Skeletal muscle satellite cell (primary cell): ENCODE measurements at regions not wholly inside any gene's neighbourhood (a gene's known extent, or its start where the extent isn't known, plus 50 kb on each side); places are given as distances from the start of the nearest gene placed in this dataset.

Experiments
- H3K27me3 ChIP-seq: 2 replicates; pipeline ENCODE4 v1.7.0; 2013; ENCODE audit warnings: low read length; ENCODE audit not compliant: control insufficient read depth, insufficient read depth
- H3K36me3 ChIP-seq: 2 replicates; pipeline ENCODE4 v1.7.0; 2013; ENCODE audit warnings: mild to moderate bottlenecking, control low read depth, low read length; ENCODE audit not compliant: insufficient read depth
- H3K4me1 ChIP-seq: 2 replicates; pipeline ENCODE4 v1.7.0; 2013; ENCODE audit warnings: low read length; ENCODE audit not compliant: control insufficient read depth, insufficient read depth
- H3K4me2 ChIP-seq: 2 replicates; pipeline ENCODE4 v1.7.0; 2013; ENCODE audit warnings: mild to moderate bottlenecking, low read length
- H3K4me3 ChIP-seq: 2 replicates; pipeline ENCODE4 v1.7.0; 2013; ENCODE audit warnings: low read length
- H3K9ac ChIP-seq: 2 replicates; pipeline ENCODE4 v1.7.0; 2013; ENCODE audit warnings: mild to moderate bottlenecking, low read depth, low read length, moderate library complexity
- H3K9me3 ChIP-seq: replicated peaks from 2 replicates; pipeline ENCODE4 v1.7.0; 2013; ENCODE audit warnings: mild to moderate bottlenecking, control low read depth, low read length

- Histone ChIP-seq H3K4me3 (no peak overlapping the region), H3K9ac (no peak overlapping the region), H3K4me1 (no peaks in the 10 kb centered on the region), H3K27me3 (no peaks in the 10 kb centered on the region), H3K4me2 (no peak overlapping the region), H3K9me3 (no peaks in the 10 kb centered on the region), H3K36me3 (no peaks in the 10 kb centered on the region)
Measured at GRCh38 chr5:31116466-31117031, 76.9 kb upstream of the CDH6 start.

GRCh38 chr5:31114817-31115216 is 78.7 kb upstream of the CDH6 start:
- no peaks in the 10 kb centered on the region for H3K27me3 ChIP-seq
- H3K4me2 ChIP-seq = no peak overlapping the region
- H3K36me3 ChIP-seq = no peaks in the 10 kb centered on the region
- H3K4me3 ChIP-seq = no peak overlapping the region
- H3K9me3 ChIP-seq = no peaks in the 10 kb centered on the region
- H3K4me1 ChIP-seq = no peaks in the 10 kb centered on the region
- H3K9ac ChIP-seq = no peak overlapping the region

- H3K9me3 ChIP-seq = no peaks in the 10 kb centered on the region
- no peaks in the 10 kb centered on the region for H3K27me3 ChIP-seq
- H3K4me2 ChIP-seq = no peak overlapping the region
- no peak overlapping the region for H3K4me3 ChIP-seq
- no peaks in the 10 kb centered on the region for H3K4me1 ChIP-seq
- no peak overlapping the region for H3K9ac ChIP-seq
- no peaks in the 10 kb centered on the region for H3K36me3 ChIP-seq
Measured at GRCh38 chr5:31113666-31114350, 79.7 kb upstream of the CDH6 start.

- H3K9ac ChIP-seq = no peak overlapping the region
- no peak overlapping the region for H3K4me2 ChIP-seq
- no peaks in the 10 kb centered on the region for H3K36me3 ChIP-seq
- no peaks in the 10 kb centered on the region for H3K9me3 ChIP-seq
- H3K4me3 ChIP-seq = no peak overlapping the region
- H3K4me1 ChIP-seq = no peaks in the 10 kb centered on the region
- H3K27me3 ChIP-seq = no peaks in the 10 kb centered on the region
Measured at GRCh38 chr5:31113101-31113500, 80.4 kb upstream of the CDH6 start.

- H3K4me1 ChIP-seq = no peaks in the 10 kb centered on the region
- H3K36me3 ChIP-seq = no peaks in the 10 kb centered on the region
- no peak overlapping the region for H3K4me2 ChIP-seq
- no peak overlapping the region for H3K4me3 ChIP-seq
- no peak overlapping the region for H3K9ac ChIP-seq
- H3K27me3 ChIP-seq = no peaks in the 10 kb centered on the region
- no peaks in the 10 kb centered on the region for H3K9me3 ChIP-seq
Measured at GRCh38 chr5:31107091-31107518, 86.4 kb upstream of the CDH6 start.

- H3K36me3 ChIP-seq = no peaks in the 10 kb centered on the region
- H3K4me1 ChIP-seq = no peaks in the 10 kb centered on the region
- no peak overlapping the region for H3K9ac ChIP-seq
- no peak overlapping the region for H3K4me2 ChIP-seq
- no peaks in the 10 kb centered on the region for H3K9me3 ChIP-seq
- no peaks in the 10 kb centered on the region for H3K27me3 ChIP-seq
- no peak overlapping the region for H3K4me3 ChIP-seq
Measured at GRCh38 chr5:31106691-31107090, 86.8 kb upstream of the CDH6 start.

- no peaks in the 10 kb centered on the region for H3K9me3 ChIP-seq
- H3K4me2 ChIP-seq = no peak overlapping the region
- H3K9ac ChIP-seq = no peak overlapping the region
- no peaks in the 10 kb centered on the region for H3K27me3 ChIP-seq
- no peak overlapping the region for H3K4me3 ChIP-seq
- H3K36me3 ChIP-seq = no peaks in the 10 kb centered on the region
- H3K4me1 ChIP-seq = no peaks in the 10 kb centered on the region
Measured at GRCh38 chr5:31106278-31106677, 87.2 kb upstream of the CDH6 start.

GRCh38 chr5:31104775-31105174 is 88.7 kb upstream of the CDH6 start:
- no peak overlapping the region for H3K9ac ChIP-seq
- H3K4me1 ChIP-seq = no peaks in the 10 kb centered on the region
- no peaks in the 10 kb centered on the region for H3K9me3 ChIP-seq
- no peaks in the 10 kb centered on the region for H3K27me3 ChIP-seq
- H3K4me3 ChIP-seq = no peak overlapping the region
- H3K36me3 ChIP-seq = no peaks in the 10 kb centered on the region
- no peak overlapping the region for H3K4me2 ChIP-seq

GRCh38 chr5:31100781-31101310 is 92.6 kb upstream of the CDH6 start:
- Histone ChIP-seq H3K4me2 (no peak overlapping the region), H3K9me3 (no peaks in the 10 kb centered on the region), H3K4me3 (no peak overlapping the region), H3K4me1 (no peaks in the 10 kb centered on the region), H3K36me3 (no peaks in the 10 kb centered on the region), H3K27me3 (no peaks in the 10 kb centered on the region), H3K9ac (no peak overlapping the region)

GRCh38 chr5:31100047-31100575 is 93.4 kb upstream of the CDH6 start:
- H3K9ac ChIP-seq = no peak overlapping the region

GRCh38 chr5:31098811-31099210 is 94.7 kb upstream of the CDH6 start:
- H3K4me2 ChIP-seq = no peak overlapping the region

More at GRCh38 chr5:31100047-31100575, 93.4 kb upstream of the CDH6 start:
- Histone ChIP-seq H3K4me1 (no peaks in the 10 kb centered on the region), H3K4me2 (no peak overlapping the region), H3K4me3 (no peak overlapping the region), H3K36me3 (no peaks in the 10 kb centered on the region), H3K9me3 (no peaks in the 10 kb centered on the region), H3K27me3 (no peaks in the 10 kb centered on the region)

GRCh38 chr5:31097851-31098250 is 95.6 kb upstream of the CDH6 start:
- Histone ChIP-seq H3K9me3 (no peaks in the 10 kb centered on the region), H3K27me3 (no peaks in the 10 kb centered on the region), H3K9ac (no peak overlapping the region), H3K4me3 (no peak overlapping the region), H3K4me1 (no peaks in the 10 kb centered on the region), H3K4me2 (no peak overlapping the region), H3K36me3 (no peaks in the 10 kb centered on the region)

More at GRCh38 chr5:31098811-31099210, 94.7 kb upstream of the CDH6 start:
- Histone ChIP-seq H3K9me3 (no peaks in the 10 kb centered on the region), H3K36me3 (no peaks in the 10 kb centered on the region), H3K9ac (no peak overlapping the region), H3K4me1 (no peaks in the 10 kb centered on the region), H3K4me3 (no peak overlapping the region), H3K27me3 (no peaks in the 10 kb centered on the region)
